Islet of Langerhans (tissue), 1 donor: ENCODE measurements at regions not wholly inside any gene's neighbourhood (a gene's known extent, or its start where the extent isn't known, plus 50 kb on each side); places are given as distances from the start of the nearest gene placed in this dataset.
A peak's percentile ranks its signal among the peaks of the same experiment; 100 is the strongest.

Source experiments
- FAIRE-seq: peaks from one replicate; lab custom pipeline; 2011; peaks lifted over from hg19 to GRCh38; lab: Jason Lieb, UNC

DNA sequence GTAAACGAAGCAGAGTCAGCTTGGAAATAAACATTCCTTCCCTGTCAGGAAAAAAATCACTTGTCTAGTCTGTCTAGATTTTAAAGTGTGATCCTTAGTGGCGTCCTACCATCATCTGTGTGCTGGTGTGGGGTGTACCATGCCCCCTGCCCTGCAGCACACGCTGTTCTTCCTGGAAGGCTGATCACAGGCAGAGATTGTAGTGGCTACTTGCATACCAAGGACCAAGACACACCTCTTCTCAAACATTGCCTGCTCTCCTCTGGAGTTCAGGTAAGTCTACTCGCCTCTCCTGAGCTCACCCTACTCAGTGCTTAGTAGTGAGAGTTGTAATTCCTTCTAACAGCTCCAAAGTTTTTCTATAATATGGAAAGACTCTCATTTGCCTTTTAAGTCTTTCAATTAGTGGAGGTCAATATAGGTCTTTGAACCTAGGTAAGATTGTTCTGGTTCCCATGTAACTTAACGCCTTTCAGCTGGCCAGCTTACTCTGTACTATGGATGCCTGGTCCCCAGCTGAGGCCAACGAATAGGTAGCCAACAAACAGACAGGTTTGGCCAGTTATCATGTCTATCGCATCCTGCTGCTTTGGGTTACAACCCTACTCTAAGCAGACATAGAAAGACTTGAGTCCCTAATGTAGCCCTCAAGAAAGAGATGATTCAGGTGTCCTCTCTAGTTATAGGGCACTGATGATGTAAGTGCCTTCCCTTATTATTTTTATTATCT lies 55.4 kb downstream of the XCL1 start:
- no peak for FAIRE-seq

DNA sequence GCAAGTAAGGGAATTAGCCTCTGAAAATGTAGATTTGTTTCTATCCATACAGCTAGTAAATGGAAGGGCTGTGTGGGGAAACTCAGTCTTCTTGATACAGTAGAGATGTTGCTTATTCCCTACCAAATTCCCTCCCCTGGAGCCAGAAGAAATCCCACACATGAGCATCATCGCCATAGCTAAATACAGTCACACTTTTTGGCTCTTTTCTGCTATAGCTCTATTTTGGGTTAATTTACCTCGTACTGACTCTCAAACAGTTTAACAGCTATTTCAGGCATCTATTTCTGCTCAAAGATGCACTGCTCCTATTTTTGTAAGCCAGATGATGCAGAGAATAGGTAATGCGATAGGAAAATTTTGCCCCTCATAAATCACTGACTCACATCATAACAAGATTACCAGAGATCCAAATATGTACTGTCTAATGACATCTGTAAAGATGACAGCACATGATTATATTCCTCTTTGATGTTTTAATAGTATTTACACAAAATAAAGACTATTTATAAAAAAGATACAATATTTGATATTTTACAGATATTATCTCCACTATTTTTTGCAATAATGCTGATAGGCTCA lies 58.6 kb downstream of the XCL1 start:
- no peak for FAIRE-seq

DNA sequence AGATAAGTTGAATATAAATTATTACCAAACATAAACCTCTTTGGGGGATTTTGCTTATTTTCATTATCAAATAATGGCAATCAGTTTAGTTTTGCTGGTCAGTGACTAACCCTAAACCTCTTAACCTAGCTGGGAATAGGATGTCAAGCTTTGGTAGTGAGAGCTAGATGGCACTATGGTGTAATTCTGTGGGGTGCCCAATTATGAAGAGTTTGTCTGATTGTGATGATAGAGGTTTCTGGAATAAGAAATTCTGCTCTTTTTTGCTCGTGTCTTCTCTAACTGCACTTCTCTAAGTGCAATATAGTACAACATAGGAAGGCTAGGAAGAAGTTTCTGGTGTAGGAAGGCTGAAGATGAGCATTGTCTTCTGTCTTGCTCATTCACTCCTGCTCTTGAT lies 59.8 kb downstream of the XCL1 start:
- FAIRE-seq = no peak

DNA sequence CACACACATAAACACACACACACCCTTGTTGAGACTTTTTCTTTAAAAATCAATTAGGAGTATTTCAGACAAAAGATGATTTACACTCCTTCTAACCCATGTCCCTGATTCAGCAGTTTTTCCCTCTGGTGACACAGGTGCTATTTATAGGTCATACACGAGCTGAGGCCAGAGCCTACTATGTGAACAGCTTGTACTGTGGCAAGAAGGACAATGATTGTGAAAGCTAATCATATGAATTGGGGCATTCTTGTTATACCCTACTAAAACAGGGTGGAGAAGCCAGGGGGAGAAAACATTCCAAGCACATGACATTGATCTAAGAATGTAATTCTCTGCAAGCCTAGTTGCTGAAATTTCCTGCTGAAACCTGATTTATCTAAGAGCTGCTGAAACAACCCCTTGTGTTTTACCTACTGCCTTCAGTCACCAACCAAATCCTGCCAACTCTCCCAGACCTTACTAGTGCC lies 60.3 kb downstream of the XCL1 start:
- FAIRE-seq = peak; percentile 36

DNA sequence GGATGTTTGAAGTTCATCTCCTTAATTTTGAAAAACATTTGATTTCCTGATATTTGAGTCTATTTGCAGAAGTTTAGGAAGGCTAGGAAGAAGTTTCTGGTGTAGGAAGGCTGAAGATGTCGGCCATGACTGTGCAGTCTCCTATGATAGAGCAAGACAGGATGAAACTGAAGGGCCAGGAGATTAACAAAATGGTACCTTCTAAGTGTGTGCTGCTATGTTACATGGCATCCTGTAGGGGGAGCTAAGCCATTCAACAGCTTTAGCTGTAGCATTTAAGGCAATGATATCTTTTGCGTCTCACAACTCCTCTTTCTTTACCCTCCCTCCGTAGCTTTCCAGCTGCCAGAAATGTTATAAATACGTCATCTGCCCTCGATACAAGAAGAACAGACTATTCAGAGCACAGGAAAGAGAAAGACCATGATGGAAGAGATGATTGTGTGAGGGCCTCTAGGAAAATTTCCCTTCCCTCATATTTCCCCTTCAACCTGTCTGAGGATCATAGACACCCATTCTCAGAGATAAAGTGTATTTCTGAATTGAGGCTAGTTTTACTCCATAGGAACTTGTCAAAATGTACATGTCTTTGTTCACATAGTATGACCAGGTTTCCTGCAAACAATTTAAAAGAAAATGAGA lies 61.1 kb downstream of the XCL1 start:
- FAIRE-seq = peak; percentile 49

DNA sequence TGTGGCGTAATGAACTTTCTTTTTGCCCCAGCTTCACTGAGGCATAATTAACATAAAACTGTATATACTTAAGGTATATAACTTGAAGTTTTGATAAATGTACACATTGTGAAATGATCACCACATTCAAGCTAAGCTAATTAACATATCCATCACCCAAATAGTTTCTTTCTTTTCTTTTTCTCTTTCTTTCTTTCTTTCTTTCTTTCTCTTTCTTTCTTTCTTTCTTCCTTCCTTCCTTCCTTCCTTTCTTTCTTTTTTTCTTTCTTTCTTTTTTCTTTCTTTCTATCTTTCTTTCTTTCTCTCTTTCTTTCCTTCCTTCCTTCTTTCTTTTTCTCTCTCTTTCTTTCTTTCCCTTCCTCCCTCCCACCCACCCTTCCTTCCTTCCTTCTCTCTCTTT lies 62.5 kb downstream of the XCL1 start:
- no peak for FAIRE-seq

DNA sequence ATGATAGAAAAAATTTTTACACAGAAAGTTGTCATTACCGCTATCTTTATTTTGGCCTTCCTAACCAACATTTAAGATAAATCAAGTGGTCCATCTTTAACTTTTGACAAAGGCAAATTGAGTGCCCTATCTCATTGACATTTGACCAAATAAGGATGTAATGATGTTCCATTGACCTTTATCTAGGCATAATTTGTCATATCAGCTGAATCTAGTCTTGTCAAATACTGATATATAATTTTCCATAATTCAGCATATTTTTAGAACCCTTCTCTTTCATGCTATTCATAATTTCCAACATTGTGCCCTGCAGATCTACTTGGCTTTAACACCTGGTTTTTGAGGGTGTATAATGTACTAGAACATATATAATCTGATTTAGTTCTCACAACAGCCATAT lies 63.8 kb downstream of the XCL1 start:
- FAIRE-seq = no peak

DNA sequence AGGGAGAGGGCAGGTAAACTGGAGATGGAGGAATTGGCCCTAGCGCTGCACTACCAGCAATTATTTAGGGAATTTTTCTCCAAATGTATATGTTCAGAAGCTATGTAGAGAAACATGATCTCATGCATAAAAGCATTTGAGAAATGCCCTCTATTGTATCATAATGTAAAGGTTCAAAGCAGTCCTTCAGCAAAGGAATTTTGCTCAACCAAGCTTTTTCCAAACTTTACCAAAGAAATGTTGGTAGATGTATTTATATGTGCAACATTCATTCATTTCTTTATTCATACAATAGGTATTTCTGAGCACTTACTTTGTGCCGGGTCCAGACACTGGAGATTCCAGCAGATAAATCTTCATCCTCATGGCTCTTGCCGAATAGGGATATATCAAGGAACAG lies 64.4 kb downstream of the XCL1 start:
- no peak for FAIRE-seq

DNA sequence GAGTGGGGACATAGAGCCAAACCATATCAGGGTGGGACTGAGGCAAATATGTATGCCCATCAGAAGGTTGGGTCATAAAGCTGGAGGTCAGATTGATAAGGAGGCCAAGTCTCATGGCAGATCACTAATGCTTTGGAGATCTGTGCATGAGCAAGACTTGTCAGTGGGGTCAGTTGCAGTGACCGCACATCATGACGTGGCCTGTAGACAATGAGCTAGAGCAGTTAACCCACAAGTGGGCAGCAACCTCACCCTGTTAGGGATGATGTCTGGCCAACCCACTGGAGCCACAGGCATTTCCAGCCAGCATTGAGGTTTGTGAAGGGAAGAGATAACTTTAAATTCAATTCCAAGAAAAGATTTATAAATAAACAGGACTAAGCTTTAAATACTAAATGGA lies 66.7 kb downstream of the XCL1 start:
- no peak for FAIRE-seq
